Tibial artery (tissue), 4 donors: ENCODE measurements at regions not wholly inside any gene's neighbourhood (a gene's known extent, or its start where the extent isn't known, plus 50 kb on each side); places are given as distances from the start of the nearest gene placed in this dataset.

ENCODE experiments used
- DNase-seq, 2 donors: peaks; one replicate each; pipeline ENCODE4 v3.0.0-alpha.2; 2019
- H3K27ac ChIP-seq, 2 donors: fragments of 200-600 bp; sonication (generic) in 1 of 2; 1 replicate in 1 of 2; 2 replicates in 1 of 2; pipeline ENCODE4 v1.5.1; 2018 to 2019; ENCODE audit warnings: mild to moderate bottlenecking in 1 of 2
- H3K27me3 ChIP-seq, 2 donors: fragments of 200-600 bp; sonication (generic) in 1 of 2; one replicate each; pipeline versions ENCODE4 v1.5.1 to v1.6.0; 2016 to 2019
- H3K36me3 ChIP-seq, 3 donors: fragments of 200-600 bp; sonication (generic) in 2 of 3; one replicate each; pipeline ENCODE4 v1.5.1; 2016 to 2019; ENCODE audit warnings: mild to moderate bottlenecking in 2 of 3
- H3K4me1 ChIP-seq, 4 donors: fragments of 200-600 bp; sonication (generic) in 2 of 4; 1 replicate in 3 of 4; 2 replicates in 1 of 4; pipeline ENCODE4 v1.5.1; 2016 to 2019
- H3K4me3 ChIP-seq, 2 donors: fragments of 200-600 bp; sonication (generic) in 1 of 2; 1 replicate in 1 of 2; 2 replicates in 1 of 2; pipeline ENCODE4 v1.5.1; 2018 to 2019; ENCODE audit warnings: mild to moderate bottlenecking in 2 of 2
- H3K9me3 ChIP-seq, 3 donors: fragments of 200-600 bp; sonication (generic) in 1 of 3; one replicate each; pipeline ENCODE4 v1.5.1; 2016 to 2019
- CTCF ChIP-seq, 2 experiments: fragments of 200-600 bp in 1 of 2; fragments of 450-650 bp in 1 of 2; IDR thresholded peaks; one replicate each; pipeline ENCODE4 v1.5.1; 2017 to 2019; ENCODE audit warnings: antibody characterized with exemption in 2 of 2, mild to moderate bottlenecking in 1 of 2, moderate library complexity in 1 of 2
- intact Hi-C: fragments of 100-400 bp; cut with DNase I; formaldehyde crosslinking; loops from one replicate; pipeline ENCODE4 v1.15.0; 2023; ENCODE audit warnings: low total_unique reads

- Histone ChIP-seq H3K36me3 (no peaks in the 10 kb centered on the region), H3K4me1 (no peaks in the 10 kb centered on the region), H3K27me3 (no peaks in the 10 kb centered on the region), H3K4me3 (no peak overlapping the region), H3K9me3 (peaks cover 0 to 10% (median 0%) of the 10 kb centered on the region in 3 donors), H3K27ac (no peak overlapping the region)
- TF ChIP-seq CTCF (IDR thresholded peaks at IDR 0.05), result no peak
- DNase-seq, result no peak
- intact Hi-C loops, result no loop called here
Observed at GRCh38 chr12:88703790-88704189, 123.5 kb upstream of the KITLG start.

GRCh38 chr12:88698471-88698870 lies 118.2 kb upstream of the KITLG start:
- Histone ChIP-seq H3K4me3 (no peak overlapping the region), H3K27me3 (no peaks in the 10 kb centered on the region), H3K27ac (no peak overlapping the region), H3K36me3 (no peaks in the 10 kb centered on the region), H3K4me1 (no peaks in the 10 kb centered on the region), H3K9me3 (no peaks in the 10 kb centered on the region)
- intact Hi-C loops, result no loop called here
- no peak for DNase-seq
- TF ChIP-seq CTCF (IDR thresholded peaks at IDR 0.05), result no peak

GRCh38 chr12:88693837-88694445 lies 113.7 kb upstream of the KITLG start:
- Histone ChIP-seq H3K4me1 (no peaks in the 10 kb centered on the region), H3K9me3 (no peaks in the 10 kb centered on the region), H3K4me3 (no peak overlapping the region), H3K27ac (no peak overlapping the region), H3K27me3 (no peaks in the 10 kb centered on the region), H3K36me3 (no peaks in the 10 kb centered on the region)
- intact Hi-C loops, result no loop called here
- DNase-seq, result no peak
- TF ChIP-seq CTCF (IDR thresholded peaks at IDR 0.05), result no peak

- H3K4me1 ChIP-seq, result no peaks in the 10 kb centered on the region
- no peaks in the 10 kb centered on the region for H3K27me3 ChIP-seq
- no peak overlapping the region for H3K4me3 ChIP-seq
- peaks cover 0 to 3% (median 0%) of the 10 kb centered on the region in 3 donors for H3K9me3 ChIP-seq
- no peaks in the 10 kb centered on the region for H3K36me3 ChIP-seq
- no peak overlapping the region for H3K27ac ChIP-seq
- TF ChIP-seq CTCF (IDR thresholded peaks at IDR 0.05), result no peak
- intact Hi-C loops, result no loop called here
- DNase-seq, result no peak
Observed at GRCh38 chr12:88691811-88692210, 111.5 kb upstream of the KITLG start.

GRCh38 chr12:88684610-88685009 lies 104.3 kb upstream of the KITLG start:
- Histone ChIP-seq H3K27me3 (no peaks in the 10 kb centered on the region), H3K36me3 (no peaks in the 10 kb centered on the region), H3K4me1 (no peaks in the 10 kb centered on the region), H3K4me3 (no peak overlapping the region), H3K27ac (no peak overlapping the region), H3K9me3 (peaks cover 0 to 5% (median 0%) of the 10 kb centered on the region in 3 donors)
- TF ChIP-seq CTCF (IDR thresholded peaks at IDR 0.05), result no peak
- DNase-seq, result no peak
- intact Hi-C loops, result no loop called here

- H3K4me3 ChIP-seq, result no peak overlapping the region
- peaks cover 0 to 5% (median 0%) of the 10 kb centered on the region in 3 donors for H3K9me3 ChIP-seq
- H3K27me3 ChIP-seq, result no peaks in the 10 kb centered on the region
- no peak overlapping the region for H3K27ac ChIP-seq
- H3K36me3 ChIP-seq, result no peaks in the 10 kb centered on the region
- no peak for TF ChIP-seq CTCF (IDR thresholded peaks at IDR 0.05)
- H3K4me1 ChIP-seq, result no peaks in the 10 kb centered on the region
- DNase-seq, result no peak
- intact Hi-C loops, result no loop called here
Observed at GRCh38 chr12:88684170-88684569, 103.9 kb upstream of the KITLG start.
